GM21825 (cell line): ENCODE measurements at regions not wholly inside any gene's neighbourhood (a gene's known extent, or its start where the extent isn't known, plus 50 kb on each side); places are given as distances from the start of the nearest gene placed in this dataset.
"Not testable (repeated sequence)": the region's sequence is repeated elsewhere in the genome, so short reads cannot be mapped to it uniquely, and the experiment has no call there.

Source experiments
- ATAC-seq: cut with Tn5 transposase; IDR thresholded peaks from one replicate; pipeline ENCODE4 v1.9.1; 2021; ENCODE audit warnings: mild to moderate bottlenecking, moderate library complexity; ENCODE audit not compliant: unreplicated experiment

DNA sequence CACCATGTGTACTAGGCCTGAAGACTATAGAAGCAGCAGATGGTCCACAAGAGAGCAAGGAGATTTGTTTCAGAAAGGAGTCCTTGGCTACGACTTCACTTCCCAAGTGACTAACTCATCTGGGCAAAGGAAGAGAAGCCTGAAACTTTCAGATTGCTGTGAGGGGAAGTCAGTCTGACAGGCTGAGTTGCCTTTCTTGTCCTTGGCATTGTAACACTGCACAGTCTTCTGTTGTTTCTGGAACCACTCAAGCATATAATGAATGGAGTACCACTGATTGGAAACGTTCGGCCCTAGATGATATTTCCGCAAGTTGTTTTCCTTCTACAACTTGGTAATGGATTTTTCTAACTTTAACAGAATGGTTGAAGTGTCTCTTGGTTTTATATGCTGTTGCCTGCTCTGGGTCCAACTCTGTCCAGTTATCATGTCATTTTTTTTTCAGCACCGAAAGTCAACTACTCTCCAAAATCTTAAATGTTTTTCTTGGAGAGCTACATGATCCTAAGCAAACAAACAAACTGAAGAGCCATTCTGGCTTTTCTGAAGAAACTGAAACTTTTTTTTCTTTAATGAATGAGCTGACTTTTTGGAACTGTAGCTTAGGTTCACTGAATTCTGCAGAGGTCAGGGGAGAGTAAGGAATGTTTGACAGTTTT, 685.7 kb downstream of the MECOM start:
- no peak for ATAC-seq

DNA sequence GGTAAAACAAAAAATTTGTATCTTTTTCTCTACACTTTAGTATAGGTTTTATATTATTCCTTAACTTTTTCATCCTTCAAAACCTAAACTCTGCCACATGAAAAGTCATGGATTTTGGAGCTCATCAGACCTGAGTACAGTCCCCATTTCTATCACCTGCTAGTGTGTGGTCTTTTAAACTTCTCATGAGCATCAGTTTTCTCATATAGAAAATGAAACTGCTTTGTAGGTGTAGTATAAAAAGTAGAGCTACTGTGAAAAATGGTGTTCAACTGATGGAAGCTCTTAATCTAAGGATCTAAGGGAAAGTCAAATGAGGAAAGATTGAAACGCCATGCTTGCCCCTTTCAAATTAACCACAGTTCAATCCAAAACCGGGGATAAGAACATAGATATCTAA, 686.5 kb downstream of the MECOM start:
- ATAC-seq: no peak

GRCh38 chr3:168975576-168975975, 687.9 kb downstream of the MECOM start:
- ATAC-seq: no peak

DNA sequence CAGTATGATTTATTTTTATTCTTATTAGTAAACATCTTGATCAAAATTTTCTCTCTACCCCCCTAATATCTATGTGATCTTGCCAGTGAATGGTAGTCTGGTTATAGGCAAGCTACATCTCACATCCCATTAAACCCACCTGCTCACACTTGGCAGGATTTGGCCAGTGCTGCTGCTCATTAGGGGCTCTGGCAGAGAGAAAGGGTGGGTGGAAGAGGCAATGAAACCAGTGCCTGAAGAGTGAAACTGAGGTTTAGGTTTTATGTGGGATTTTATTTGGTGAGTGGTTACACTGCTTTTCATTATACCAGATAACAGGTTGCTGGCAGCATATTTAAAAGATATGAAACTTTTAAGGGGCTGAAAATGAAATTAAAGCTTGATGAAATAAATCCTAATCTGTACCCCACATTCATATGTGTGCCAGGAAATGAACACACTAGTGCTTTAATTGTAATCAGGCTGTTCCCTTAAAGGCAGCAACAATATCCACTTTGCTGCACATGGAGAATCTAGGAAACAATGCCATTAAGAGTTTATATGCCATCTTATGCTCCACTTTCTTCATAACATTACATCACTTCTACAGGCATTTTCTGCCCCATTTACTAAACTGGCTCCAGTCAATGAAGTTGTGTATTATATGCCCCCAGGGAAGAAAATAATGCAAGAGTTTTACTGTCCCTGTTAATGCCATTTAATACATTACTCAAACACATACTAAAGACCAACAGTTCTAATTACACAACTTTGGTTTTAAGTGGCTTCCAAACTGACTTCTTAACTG, 688.7 kb downstream of the MECOM start:
- ATAC-seq: no peak

DNA sequence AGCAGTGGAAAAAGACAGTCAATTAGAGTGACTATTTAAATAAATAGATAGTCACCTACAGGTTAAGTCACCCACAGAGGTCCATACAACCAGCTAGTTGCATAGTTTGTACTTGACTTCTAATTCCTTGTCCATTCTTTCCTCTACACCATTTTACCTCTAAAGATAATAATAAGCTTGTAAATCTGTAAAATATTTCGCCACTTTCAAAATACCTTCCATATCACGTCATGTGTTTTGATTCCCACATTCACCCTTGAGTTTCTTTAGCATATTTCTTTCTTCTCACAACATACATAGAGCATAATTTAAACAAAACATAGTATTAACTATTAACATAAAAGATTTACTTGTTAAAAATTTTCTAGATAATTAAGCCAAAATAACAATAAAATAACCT, 689.6 kb downstream of the MECOM start:
- no peak for ATAC-seq

DNA sequence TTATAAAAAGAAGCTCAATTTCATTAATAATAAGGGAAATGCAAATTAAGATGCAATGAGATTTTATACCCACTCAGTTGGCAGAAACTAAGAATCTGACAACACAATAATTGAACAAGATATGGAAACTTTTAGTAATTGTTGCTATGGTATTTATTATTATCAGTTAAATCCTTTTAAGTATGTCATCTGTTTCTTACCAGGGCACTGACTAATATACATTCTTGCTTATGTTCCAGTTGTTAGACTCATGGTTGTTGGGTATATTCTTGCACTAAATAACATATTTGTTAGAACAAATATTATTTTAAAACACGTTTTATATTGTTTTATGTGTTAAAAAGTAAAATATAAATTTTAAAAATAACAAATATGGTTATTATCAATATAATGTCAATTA, 690.3 kb downstream of the MECOM start:
- ATAC-seq: no peak

- no peak for ATAC-seq
Observed at GRCh38 chr3:168968609-168969008, 694.9 kb downstream of the MECOM start.

DNA sequence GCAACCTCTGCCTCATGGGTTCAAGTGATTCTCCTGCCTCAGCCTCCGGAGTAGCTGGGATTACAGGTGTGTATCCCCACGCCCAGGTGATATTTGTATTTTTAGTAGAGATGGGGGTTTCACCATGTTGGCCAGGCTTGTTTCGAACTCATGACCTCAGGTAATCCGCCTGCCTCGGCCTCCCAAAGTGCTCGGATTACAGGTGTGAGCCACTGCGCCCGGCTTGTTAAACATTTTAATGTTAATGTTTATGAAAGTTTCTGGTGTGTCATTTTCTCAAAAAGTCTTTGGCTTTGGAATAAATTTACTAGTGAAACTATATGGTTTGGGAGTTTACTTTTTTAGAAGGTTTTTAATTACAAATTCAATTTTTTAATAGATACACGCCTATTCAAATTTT, 698.8 kb downstream of the MECOM start:
- no peak for ATAC-seq

GRCh38 chr3:168961271-168961670, 702.2 kb downstream of the MECOM start:
- no peak for ATAC-seq

- no peak for ATAC-seq
Observed at GRCh38 chr3:168959731-168960130, 703.8 kb downstream of the MECOM start.

DNA sequence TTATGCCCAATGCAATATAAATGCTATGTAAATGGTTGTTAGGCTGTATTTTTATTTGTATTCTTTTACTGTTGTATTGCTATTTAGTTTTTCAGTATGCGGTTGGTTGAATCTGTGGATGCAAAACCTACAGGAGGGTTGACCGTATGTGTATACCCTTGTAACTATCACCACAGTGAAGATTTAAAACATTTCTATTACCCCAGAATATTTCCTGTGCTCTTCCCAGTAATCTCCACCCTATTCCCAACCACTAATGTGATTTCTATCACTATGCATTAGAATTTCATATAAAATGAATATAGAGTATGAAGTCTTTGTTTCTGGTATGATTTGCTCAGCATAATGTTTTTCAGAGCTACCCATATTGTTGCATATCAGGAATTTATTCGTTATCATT, 705.0 kb downstream of the MECOM start:
- no peak for ATAC-seq

DNA sequence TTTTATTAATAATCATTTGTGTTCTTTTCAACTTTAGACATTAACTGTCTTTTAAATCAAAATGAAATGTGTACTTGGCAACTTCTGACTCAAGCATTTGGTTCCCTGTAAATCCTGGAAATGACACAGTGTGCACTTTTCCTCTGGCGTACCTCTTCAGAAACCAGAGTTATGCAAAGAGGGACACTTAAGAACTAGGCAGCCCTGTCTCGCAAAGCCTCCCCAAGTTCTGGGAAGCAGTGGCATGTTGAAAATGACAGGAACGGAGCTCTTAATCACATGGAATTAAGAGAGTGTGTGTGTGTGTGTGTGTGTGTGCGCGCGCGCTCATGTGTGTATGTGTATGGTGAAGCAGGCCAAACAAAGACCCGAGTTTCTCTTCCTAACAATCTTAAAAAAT, 707.4 kb downstream of the MECOM start:
- no peak for ATAC-seq

GRCh38 chr3:168952551-168952950, 711.0 kb downstream of the MECOM start:
- no peak for ATAC-seq

- ATAC-seq: no peak
Observed at GRCh38 chr3:168951884-168952283, 711.6 kb downstream of the MECOM start.

DNA sequence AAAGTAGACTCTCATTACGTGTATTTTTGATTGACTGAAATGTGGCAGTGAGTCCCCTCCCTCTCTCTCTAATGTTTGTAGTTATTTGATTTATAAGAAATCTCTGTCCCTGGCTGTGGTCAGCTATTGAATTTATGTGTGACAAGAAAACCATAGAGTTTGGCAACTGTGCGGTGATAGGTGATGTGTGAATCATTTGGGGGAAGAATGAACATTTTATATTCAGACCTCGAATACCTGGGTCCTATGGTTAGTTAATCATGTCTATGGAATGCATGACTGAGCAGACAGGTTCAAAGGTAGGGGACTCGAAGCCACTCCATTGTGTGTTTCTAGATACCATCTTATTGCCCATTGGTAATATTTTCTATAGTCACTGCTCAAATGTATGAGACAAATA, 712.1 kb downstream of the MECOM start:
- no peak for ATAC-seq

- no peak for ATAC-seq
Observed at GRCh38 chr3:168950622-168951021, 712.9 kb downstream of the MECOM start.

- ATAC-seq: no peak
Observed at GRCh38 chr3:168939651-168940238, 723.8 kb downstream of the MECOM start.

GRCh38 chr3:168933614-168934013, 729.9 kb downstream of the MECOM start:
- ATAC-seq: no peak

GRCh38 chr3:168929997-168930396, 733.5 kb downstream of the MECOM start:
- not testable (repeated sequence) for ATAC-seq

- no peak for ATAC-seq
Observed at GRCh38 chr3:168926426-168926825, 737.1 kb downstream of the MECOM start.

- ATAC-seq: no peak
Observed at GRCh38 chr3:168925568-168925967, 737.9 kb downstream of the MECOM start.

- no peak for ATAC-seq
Observed at GRCh38 chr3:168914662-168915061, 748.9 kb downstream of the MECOM start.
